DND-41 (cell line): ENCODE measurements at regions not wholly inside any gene's neighbourhood (a gene's known extent, or its start where the extent isn't known, plus 50 kb on each side); places are given as distances from the start of the nearest gene placed in this dataset.

Experiments
- ATAC-seq: fragments of 200-7000 bp; cut with Tn5 transposase; 3 replicates; pipeline ENCODE4 v1.9.1; 2021; ENCODE audit warnings: low read depth; ENCODE audit not compliant: insufficient read depth
- DNase-seq: peaks from one replicate; pipeline ENCODE4 v3.0.0-alpha.2; 2020
- H2AFZ ChIP-seq: 2 replicates; pipeline ENCODE4 v1.6.0; 2012; ENCODE audit warnings: low read depth, low read length
- H3K27ac ChIP-seq: 2 replicates; pipeline ENCODE4 v1.5.1; 2012; ENCODE audit warnings: low read length, inconsistent platforms
- H3K27me3 ChIP-seq: fragments of 200-600 bp; sonication (generic); 2 replicates; pipeline ENCODE4 v1.6.0; 2012; ENCODE audit warnings: low read length, mild to moderate bottlenecking, inconsistent platforms; ENCODE audit not compliant: insufficient read depth, poor library complexity
- H3K36me3 ChIP-seq: 2 replicates; pipeline ENCODE4 v1.5.1; 2012; ENCODE audit warnings: low read length, inconsistent platforms; ENCODE audit not compliant: insufficient read depth
- H3K4me1 ChIP-seq: 2 replicates; pipeline ENCODE4 v1.5.1; 2012; ENCODE audit warnings: mild to moderate bottlenecking, low read length; ENCODE audit not compliant: insufficient read depth
- H3K4me2 ChIP-seq: 2 replicates; pipeline ENCODE4 v1.6.0; 2012; ENCODE audit warnings: mild to moderate bottlenecking, moderate library complexity, low read length, inconsistent platforms; ENCODE audit not compliant: insufficient read depth
- H3K4me3 ChIP-seq, 2 experiments: fragments of 200-600 bp in 1 of 2; shearing (Covaris generic) in 1 of 2; 2 replicates each; pipeline ENCODE4 v1.5.1; 2012 to 2016; ENCODE audit warnings: inconsistent platforms in 2 of 2, low read length in 2 of 2, mild to moderate bottlenecking in 2 of 2, low read depth in 1 of 2, moderate library complexity in 1 of 2
- H3K79me2 ChIP-seq: 2 replicates; pipeline ENCODE4 v1.6.0; 2012; ENCODE audit warnings: low read length, inconsistent platforms; ENCODE audit not compliant: insufficient read depth
- H3K9ac ChIP-seq: 2 replicates; pipeline ENCODE4 v1.6.0; 2012; ENCODE audit warnings: low read depth, mild to moderate bottlenecking, inconsistent platforms, low read length, moderate library complexity
- H3K9me3 ChIP-seq: 2 replicates; pipeline ENCODE4 v1.5.1; 2012; ENCODE audit warnings: low read length, moderate library complexity, mild to moderate bottlenecking, inconsistent platforms; ENCODE audit not compliant: insufficient read depth, severe bottlenecking
- H4K20me1 ChIP-seq: 2 replicates; pipeline ENCODE4 v1.6.0; 2012; ENCODE audit warnings: low read length; ENCODE audit not compliant: insufficient read depth
- CTCF ChIP-seq: IDR thresholded peaks from 2 replicates; pipeline ENCODE4 v1.5.1; 2012; ENCODE audit warnings: borderline replicate concordance, low read length, moderate library complexity, mild to moderate bottlenecking; ENCODE audit not compliant: poor library complexity, severe bottlenecking; ENCODE audit errors: extremely low read depth
- EZH2 ChIP-seq: IDR thresholded peaks from 3 replicates; pipeline ENCODE4 v1.6.1; 2012; ENCODE audit warnings: borderline replicate concordance, low read depth, mild to moderate bottlenecking, moderate library complexity, low read length, inconsistent platforms; ENCODE audit not compliant: severe bottlenecking

GRCh38 chr2:193462411-193462810 lies 1267.7 kb upstream of the TMEFF2 start:
- no peak overlapping the region for H3K9ac ChIP-seq

GRCh38 chr2:193461431-193461934 lies 1266.8 kb upstream of the TMEFF2 start:
- no peaks in the 10 kb centered on the region for H3K36me3 ChIP-seq
- H3K4me2 ChIP-seq: no peak overlapping the region
- H2AFZ ChIP-seq: no peak overlapping the region
- no peak for ATAC-seq
- no peaks in the 10 kb centered on the region for H4K20me1 ChIP-seq
- no peak overlapping the region for H3K4me3 ChIP-seq
- no peaks in the 10 kb centered on the region for H3K9me3 ChIP-seq
- 0 out of 2 replicates have a peak, but pooled peaks cover 5% of the 10 kb centered on the region for H3K4me1 ChIP-seq
- H3K27me3 ChIP-seq: no peaks in the 10 kb centered on the region
- DNase-seq: no peak
- no peak for TF ChIP-seq CTCF
- no peak for TF ChIP-seq EZH2
- H3K79me2 ChIP-seq: no peaks in the 10 kb centered on the region
- no peak overlapping the region for H3K27ac ChIP-seq
- no peak overlapping the region for H3K9ac ChIP-seq

More at GRCh38 chr2:193462411-193462810, 1267.7 kb upstream of the TMEFF2 start:
- Histone ChIP-seq H3K4me3 (no peak overlapping the region), H3K27ac (no peak overlapping the region), H2AFZ (no peak overlapping the region), H3K9me3 (no peaks in the 10 kb centered on the region), H3K4me2 (no peak overlapping the region), H3K79me2 (no peaks in the 10 kb centered on the region), H3K27me3 (no peaks in the 10 kb centered on the region), H4K20me1 (no peaks in the 10 kb centered on the region), H3K4me1 (peaks cover 10% of the 10 kb centered on the region), H3K36me3 (no peaks in the 10 kb centered on the region)
- TF ChIP-seq EZH2 (no peak), CTCF (no peak)
- DNase-seq: no peak
- no peak for ATAC-seq

- Histone ChIP-seq H3K9ac (no peak overlapping the region), H3K9me3 (no peaks in the 10 kb centered on the region), H3K27me3 (no peaks in the 10 kb centered on the region), H3K4me3 (no peak overlapping the region), H3K27ac (no peak overlapping the region), H3K79me2 (no peaks in the 10 kb centered on the region), H2AFZ (no peak overlapping the region), H3K4me1 (no peaks in the 10 kb centered on the region), H3K4me2 (no peak overlapping the region), H4K20me1 (no peaks in the 10 kb centered on the region), H3K36me3 (no peaks in the 10 kb centered on the region)
- TF ChIP-seq EZH2 (no peak), CTCF (no peak)
- no peak for DNase-seq
- no peak for ATAC-seq
Observed at GRCh38 chr2:193446967-193447366, 1252.2 kb upstream of the TMEFF2 start.

GRCh38 chr2:193442293-193442692 lies 1247.6 kb upstream of the TMEFF2 start:
- H3K4me2 ChIP-seq: no peak overlapping the region
- no peaks in the 10 kb centered on the region for H3K9me3 ChIP-seq
- TF ChIP-seq CTCF (no peak), EZH2 (no peak)

More at GRCh38 chr2:193442293-193442692, 1247.6 kb upstream of the TMEFF2 start:
- Histone ChIP-seq H4K20me1 (no peaks in the 10 kb centered on the region), H3K27me3 (no peaks in the 10 kb centered on the region), H3K79me2 (no peaks in the 10 kb centered on the region), H3K27ac (no peak overlapping the region), H3K36me3 (no peaks in the 10 kb centered on the region), H3K4me1 (no peaks in the 10 kb centered on the region), H2AFZ (no peak overlapping the region), H3K9ac (no peak overlapping the region), H3K4me3 (no peak overlapping the region)
- DNase-seq (no peak), ATAC-seq (no peak)
